ENCODE measurements at regions not wholly inside any gene's neighbourhood (a gene's known extent, or its start where the extent isn't known, plus 50 kb on each side); places are given as distances from the start of the nearest gene placed in this dataset.

GRCh38 chr5:4837489-4838058, 302.6 kb upstream of the ADAMTS16 start:
- DNase-seq = no peak

DNA sequence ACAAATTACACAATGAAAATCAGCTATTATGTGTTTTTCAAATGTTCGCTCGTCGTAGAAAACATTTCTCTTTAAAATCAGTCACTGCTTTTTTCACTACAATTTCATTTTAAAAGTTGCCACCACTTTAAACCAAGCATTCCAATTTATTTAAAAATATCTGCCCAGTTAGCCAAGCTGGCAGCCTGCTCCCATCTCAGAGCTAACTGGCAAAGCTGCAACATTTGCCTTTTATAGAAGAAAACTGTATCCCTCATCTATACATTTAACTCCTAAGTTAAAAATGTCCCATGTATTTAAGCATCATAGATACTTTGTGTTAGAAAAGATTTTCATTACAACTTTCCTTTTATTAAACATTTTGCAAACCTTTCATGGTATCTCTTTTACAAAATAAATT, 294.9 kb upstream of the ADAMTS16 start:
- DNase-seq = no peak

DNA sequence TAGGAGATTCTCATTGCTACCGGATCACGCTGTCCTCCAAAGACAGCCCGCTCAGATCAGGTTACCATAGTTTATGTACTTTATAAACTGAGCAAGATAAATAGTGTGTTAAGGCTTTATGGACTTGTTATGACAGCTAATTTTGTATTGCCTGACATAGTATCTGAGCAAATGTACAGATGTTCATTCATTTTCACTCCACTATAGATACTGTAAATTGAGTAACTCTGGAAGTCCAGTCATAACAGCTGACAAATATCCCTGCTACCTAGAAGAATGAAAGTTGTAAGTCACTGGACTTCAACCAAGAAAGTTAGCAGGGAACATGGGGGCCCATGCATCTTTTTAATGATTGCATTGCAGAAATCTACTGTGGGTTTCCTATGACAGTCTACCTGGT, 292.4 kb upstream of the ADAMTS16 start:
- no peak for DNase-seq

GRCh38 chr5:4855036-4855435, 285.1 kb upstream of the ADAMTS16 start:
- DNase-seq = no peak

DNA sequence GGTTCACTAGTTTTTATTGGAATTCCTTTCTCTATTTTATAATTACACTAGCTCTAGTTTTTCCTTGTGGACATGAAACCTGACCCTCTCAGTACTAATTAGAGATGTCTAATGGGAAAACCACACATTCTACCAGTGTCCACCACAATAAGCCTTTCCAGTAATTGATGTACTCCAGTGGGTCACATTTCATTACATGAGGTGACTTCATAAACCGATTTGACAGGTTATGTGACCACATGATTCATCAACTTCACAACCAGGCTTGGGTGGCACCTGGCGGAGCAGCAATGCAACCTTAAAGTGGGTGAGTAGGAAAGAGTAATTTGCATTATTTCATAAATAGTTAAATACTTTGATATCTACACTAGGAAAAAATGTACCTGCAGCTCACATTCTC, 284.2 kb upstream of the ADAMTS16 start:
- no peak for DNase-seq

- no peak for DNase-seq
These were observed 282.4 kb upstream of the ADAMTS16 start for GRCh38 chr5:4857761-4858160.

DNA sequence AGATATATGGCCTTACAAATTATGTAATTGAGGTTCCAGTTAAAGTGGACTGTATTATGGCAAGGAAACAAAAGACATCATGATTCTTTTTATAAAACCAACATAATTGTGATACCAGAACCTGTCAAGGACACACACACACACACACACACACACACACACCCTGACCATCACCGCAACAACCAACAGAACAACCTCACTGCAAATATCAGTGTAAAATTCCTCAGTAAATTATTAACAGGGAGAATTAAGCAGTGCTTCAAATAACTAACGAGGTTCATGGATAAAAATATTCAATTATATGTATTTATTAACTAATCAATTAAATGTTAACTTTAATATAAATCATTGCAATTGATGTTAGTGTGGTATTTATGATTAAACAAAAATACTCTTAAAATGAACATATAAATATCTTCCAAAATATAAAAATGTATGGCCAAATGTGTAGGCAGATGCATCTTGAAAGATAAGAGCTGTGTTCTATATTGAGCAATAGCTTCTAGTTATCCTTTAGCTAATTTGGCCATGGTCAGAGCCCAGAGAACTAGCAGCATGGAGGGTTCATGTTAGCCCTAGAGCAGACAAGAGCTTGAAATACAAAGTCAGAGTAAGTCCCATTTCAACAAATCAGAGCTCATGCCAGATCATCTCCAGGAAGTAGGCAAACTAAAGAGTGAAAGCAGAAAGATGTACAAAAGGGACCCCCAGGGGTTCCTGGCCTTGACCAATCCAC, 280.5 kb upstream of the ADAMTS16 start:
- DNase-seq = no peak

DNA sequence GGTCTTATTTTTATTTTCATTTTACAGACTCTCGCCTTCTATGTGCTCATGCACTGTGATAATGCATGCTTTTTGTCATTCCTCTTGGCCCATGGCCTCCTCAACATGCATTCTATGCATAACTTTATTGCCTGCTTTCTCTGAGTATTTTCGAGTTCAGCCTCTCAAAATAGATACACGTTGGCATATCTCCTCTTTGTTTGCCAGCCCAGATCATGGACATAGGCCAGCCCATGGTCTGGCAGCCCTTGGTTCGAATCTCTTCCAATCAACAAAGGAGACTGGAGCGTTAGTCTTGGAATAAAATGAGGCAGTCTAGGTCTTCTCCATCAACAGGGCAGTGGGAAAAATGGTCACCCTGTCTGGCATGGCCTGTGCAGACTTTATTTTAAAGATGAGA, 279.5 kb upstream of the ADAMTS16 start:
- DNase-seq = no peak

- peak; percentile 62 for DNase-seq
These were observed 277.6 kb upstream of the ADAMTS16 start for GRCh38 chr5:4862500-4862899.

DNA sequence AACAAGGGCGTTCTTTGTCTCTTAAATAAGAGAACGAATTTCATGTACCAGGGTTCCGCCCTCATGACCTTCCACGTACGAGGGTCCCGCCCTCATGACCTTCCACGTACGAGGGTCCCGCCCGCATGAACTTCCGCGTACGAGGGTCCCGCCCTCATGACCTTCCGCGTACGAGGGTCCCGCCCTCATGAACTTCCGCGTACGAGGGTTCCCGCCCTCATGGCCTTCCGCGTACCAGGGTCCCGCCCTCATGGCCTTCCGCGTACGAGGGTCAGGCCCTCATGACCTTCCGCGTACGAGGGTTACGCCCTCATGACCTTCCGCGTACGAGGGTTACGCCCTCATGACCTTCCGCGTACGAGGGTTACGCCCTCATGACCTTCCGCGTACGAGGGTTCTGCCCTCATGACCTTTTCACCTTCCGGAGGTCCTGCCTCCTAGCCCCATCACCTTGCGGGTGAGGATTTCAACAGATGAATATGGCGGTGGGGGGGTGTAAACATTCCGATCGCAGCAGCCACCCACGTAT, 273.9 kb upstream of the ADAMTS16 start:
- no peak for DNase-seq

DNA sequence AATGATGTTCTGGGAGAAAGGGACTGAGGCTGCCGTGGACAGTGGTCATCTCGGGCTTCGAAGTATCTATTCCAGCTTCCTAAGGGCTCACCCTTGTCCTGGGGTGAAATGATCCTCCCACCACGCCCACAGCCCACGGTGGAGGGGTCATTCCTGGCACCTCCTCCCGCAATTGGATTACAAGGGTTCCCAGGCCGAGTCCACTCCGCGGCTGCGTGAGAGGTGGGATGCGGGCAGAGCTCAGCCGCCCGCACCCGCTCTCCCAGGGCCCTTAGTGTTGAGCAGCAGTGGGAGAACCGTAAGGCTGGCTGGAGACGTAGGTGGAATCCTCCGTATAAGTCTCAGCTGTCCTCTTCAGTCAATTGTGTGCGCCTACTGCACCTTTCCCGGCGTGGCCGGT, 273.3 kb upstream of the ADAMTS16 start:
- no peak for DNase-seq

GRCh38 chr5:4868140-4868735, 271.9 kb upstream of the ADAMTS16 start:
- no peak for DNase-seq

DNA sequence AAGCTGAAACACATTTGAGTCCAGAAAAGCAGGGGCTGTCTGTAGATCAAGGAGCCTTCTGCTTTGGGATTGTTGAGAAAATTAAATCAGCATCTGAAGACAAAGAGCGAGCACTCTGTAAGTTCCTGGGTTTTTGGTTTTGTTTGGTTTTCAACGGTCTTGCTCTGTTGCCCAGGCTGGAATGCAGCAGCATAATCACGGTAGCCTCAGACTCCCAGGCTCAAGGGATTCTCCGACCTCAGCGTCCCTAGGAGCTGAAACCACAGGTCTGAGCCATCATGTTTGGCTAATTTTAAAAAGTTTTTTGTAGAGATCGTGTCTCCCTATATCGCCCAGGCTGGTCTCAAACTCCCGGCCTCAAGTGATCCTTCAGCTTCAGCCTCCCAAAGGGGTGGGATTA, 266.5 kb upstream of the ADAMTS16 start:
- DNase-seq = no peak

DNA sequence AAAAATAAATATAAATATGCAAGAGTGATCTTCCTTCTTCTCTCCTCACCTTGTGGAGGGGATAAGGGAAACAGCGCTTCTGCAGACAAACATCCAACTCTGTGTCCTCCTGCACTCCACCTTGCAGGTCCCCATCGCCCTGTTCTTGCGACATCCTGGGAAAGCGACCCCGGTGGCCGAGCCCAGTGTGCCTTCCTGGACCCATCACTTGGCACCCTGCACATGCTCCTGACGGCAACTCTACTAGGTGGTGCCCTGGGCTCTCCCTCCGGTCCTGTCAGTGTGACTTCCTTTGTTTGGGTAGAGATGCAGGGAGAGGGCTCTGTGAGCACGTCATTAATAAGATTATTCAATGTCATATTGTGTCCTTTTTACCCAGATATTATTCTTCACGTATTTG, 266.0 kb upstream of the ADAMTS16 start:
- DNase-seq = no peak

- DNase-seq = no peak
These were observed 264.2 kb upstream of the ADAMTS16 start for GRCh38 chr5:4875942-4876341.

DNA sequence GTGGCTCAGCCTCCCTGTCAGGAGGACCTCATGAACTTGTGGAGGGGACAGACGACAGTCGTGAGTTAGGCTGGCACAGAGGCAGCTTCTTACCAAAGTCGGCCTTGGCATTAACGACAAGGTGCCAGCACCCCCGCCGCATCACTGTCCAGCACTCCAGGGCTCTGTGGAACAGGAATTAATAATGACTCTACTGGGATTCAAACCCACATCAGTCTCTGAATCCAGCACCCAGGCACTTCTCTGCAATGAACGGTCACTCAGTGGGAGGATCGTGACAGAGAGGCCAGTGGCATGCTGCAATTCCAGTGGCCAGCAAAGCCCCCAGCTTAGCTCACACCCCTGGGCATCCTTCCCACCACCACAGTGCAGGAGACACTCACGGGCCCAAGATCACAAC, 263.3 kb upstream of the ADAMTS16 start:
- DNase-seq = no peak

GRCh38 chr5:4877579-4877978, 262.6 kb upstream of the ADAMTS16 start:
- DNase-seq = no peak

DNA sequence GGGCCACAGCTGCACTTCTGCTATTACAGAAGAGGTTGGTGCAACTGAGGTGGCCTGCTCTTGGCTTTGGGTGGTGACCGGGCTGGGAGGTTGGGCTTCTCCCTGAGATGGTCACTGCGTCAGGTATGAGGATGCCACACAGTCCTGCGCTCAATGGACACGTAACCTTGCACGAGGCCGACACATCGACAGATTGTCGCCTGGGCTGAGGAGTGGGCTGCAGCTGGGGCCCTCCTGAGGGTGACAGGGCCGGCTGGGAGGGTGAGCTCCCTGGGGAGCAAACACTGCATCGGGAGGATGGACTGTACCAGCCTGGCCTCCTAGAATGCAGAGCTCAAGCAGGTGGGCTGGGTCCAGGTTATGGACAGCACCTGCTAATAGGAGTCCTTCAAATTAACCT, 261.1 kb upstream of the ADAMTS16 start:
- DNase-seq = no peak

GRCh38 chr5:4879693-4880303, 260.3 kb upstream of the ADAMTS16 start:
- peak; percentile 65 for DNase-seq

DNA sequence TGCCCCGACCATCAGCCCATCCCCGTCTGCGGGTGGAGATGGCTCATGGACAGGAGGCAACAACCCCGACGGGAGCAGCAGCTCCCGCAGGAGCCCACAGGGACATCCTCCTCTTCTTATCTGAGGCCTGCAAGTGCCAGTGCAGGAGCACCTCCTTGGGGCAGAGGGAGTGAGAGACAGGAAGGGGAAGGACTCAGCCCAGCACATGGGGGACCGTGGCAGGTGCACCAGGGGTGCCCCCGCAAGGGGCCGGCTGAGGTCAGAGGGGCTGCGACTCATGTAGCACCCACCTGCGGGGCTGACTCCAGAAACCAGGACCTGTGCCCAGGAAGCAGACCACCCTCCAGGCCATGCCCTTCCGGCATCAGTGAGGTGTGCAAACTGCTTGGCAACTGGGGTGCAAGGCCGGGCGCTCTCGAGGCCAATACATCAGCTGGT, 259.8 kb upstream of the ADAMTS16 start:
- DNase-seq = no peak

DNA sequence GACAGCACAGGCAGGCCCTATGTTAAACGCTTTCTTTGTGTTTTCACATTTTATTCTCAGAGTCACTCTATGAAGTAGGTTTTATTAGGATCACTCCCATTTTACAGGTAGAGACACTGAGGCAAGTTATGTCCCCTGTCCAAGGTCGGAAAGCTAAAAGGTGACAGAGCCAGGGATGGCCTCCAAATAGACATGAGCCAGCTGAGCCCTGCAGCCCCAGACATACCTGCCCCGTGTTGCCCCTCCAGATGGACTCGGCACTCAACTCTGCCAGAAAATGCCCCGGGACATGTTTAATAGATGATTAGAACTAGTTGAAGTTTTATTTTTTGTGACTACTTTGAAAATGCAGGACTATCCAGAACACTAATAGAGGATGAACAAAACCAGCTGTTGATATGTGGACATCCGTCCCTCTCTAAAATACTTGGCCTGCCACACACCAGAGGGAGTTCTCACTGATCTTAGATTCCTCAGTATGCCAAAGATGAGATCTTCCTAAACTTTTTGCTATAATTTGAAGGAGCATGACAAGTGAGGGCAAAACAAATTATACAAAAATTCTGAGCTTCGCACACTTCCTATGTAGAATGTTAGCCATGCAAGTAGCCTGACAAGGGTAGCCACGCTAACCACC, 258.6 kb upstream of the ADAMTS16 start:
- DNase-seq = no peak

GRCh38 chr5:4882186-4882585, 257.9 kb upstream of the ADAMTS16 start:
- no peak for DNase-seq

- DNase-seq = no peak
These were observed 256.8 kb upstream of the ADAMTS16 start for GRCh38 chr5:4883360-4883759.
